ENCODE measurements at regions not wholly inside any gene's neighbourhood (a gene's known extent, or its start where the extent isn't known, plus 50 kb on each side); places are given as distances from the start of the nearest gene placed in this dataset.

DNA sequence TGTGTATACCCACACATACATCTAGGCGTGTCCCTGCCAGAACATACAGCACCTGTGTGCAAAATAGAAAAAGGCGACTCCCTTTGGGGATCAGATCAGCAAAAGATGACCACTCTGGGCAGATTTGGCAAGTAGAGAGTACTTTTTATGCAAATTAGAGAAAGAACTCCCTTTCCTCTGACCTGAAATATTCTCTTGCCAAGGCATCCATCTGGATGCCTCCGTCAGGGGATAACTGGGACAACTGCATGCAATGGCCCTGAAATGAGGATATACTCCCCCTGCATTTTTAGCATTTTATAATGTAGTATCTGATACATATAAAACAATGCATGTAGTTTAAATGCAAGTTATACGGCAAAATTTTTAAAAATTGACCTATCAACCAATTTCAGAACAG is 247.7 kb downstream of the ICOS start:
- H3K4me1 ChIP-seq, result no peaks in the 10 kb centered on the region
- no peaks in the 10 kb centered on the region for H3K27me3 ChIP-seq (ENCODE audit: low read depth)
- DNase-seq (no peak), ATAC-seq (no peak)
- H3K36me3 ChIP-seq, result no peaks in the 10 kb centered on the region
- H3K27ac ChIP-seq, result no peak overlapping the region
- no peak overlapping the region for H3K4me3 ChIP-seq
- no peaks in the 10 kb centered on the region for H3K9me3 ChIP-seq
- TF ChIP-seq, protein P1, sequence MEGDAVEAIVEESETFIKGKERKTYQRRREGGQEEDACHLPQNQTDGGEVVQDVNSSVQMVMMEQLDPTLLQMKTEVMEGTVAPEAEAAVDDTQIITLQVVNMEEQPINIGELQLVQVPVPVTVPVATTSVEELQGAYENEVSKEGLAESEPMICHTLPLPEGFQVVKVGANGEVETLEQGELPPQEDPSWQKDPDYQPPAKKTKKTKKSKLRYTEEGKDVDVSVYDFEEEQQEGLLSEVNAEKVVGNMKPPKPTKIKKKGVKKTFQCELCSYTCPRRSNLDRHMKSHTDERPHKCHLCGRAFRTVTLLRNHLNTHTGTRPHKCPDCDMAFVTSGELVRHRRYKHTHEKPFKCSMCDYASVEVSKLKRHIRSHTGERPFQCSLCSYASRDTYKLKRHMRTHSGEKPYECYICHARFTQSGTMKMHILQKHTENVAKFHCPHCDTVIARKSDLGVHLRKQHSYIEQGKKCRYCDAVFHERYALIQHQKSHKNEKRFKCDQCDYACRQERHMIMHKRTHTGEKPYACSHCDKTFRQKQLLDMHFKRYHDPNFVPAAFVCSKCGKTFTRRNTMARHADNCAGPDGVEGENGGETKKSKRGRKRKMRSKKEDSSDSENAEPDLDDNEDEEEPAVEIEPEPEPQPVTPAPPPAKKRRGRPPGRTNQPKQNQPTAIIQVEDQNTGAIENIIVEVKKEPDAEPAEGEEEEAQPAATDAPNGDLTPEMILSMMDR (IDR thresholded peaks at IDR 0.05), result no peak
- intact Hi-C loops (cut with DNase I), result no loop called here

- intact Hi-C loops (cut with DNase I), result no loop called here
- no peaks in the 10 kb centered on the region for H3K9me3 ChIP-seq
- no peaks in the 10 kb centered on the region for H3K27me3 ChIP-seq (ENCODE audit: low read depth)
- TF ChIP-seq, protein P1 (IDR thresholded peaks at IDR 0.05), result no peak
- no peak for DNase-seq
- H3K4me3 ChIP-seq, result no peak overlapping the region
- ATAC-seq, result no peak
- H3K4me1 ChIP-seq, result no peaks in the 10 kb centered on the region
- no peak overlapping the region for H3K27ac ChIP-seq
- no peaks in the 10 kb centered on the region for H3K36me3 ChIP-seq
Observed at GRCh38 chr2:204187229-204188083, 250.9 kb downstream of the ICOS start.

GRCh38 chr2:204191574-204191973 is 255.0 kb downstream of the ICOS start:
- Histone ChIP-seq H3K4me3 (no peak overlapping the region), H3K36me3 (no peaks in the 10 kb centered on the region), H3K27ac (no peak overlapping the region), H3K27me3 (ENCODE audit: low read depth) (no peaks in the 10 kb centered on the region), H3K9me3 (no peaks in the 10 kb centered on the region), H3K4me1 (no peaks in the 10 kb centered on the region)
- no peak for DNase-seq
- no peak for ATAC-seq
- TF ChIP-seq, protein P1 (IDR thresholded peaks at IDR 0.05), result no peak
- intact Hi-C loops (cut with DNase I), result no loop called here

GRCh38 chr2:204195498-204195897 is 258.9 kb downstream of the ICOS start:
- H3K4me1 ChIP-seq, result no peaks in the 10 kb centered on the region
- intact Hi-C loops (cut with DNase I), result no loop called here

GRCh38 chr2:204197336-204198005 is 260.9 kb downstream of the ICOS start:
- DNase-seq (no peak), ATAC-seq (no peak)
- H3K9me3 ChIP-seq, result no peaks in the 10 kb centered on the region
- no peaks in the 10 kb centered on the region for H3K27me3 ChIP-seq (ENCODE audit: low read depth)
- TF ChIP-seq, protein P1 (IDR thresholded peaks at IDR 0.05), result no peak
- no peaks in the 10 kb centered on the region for H3K4me1 ChIP-seq
- no peaks in the 10 kb centered on the region for H3K36me3 ChIP-seq
- no peak overlapping the region for H3K4me3 ChIP-seq
- intact Hi-C loops (cut with DNase I), result no loop called here
- no peak overlapping the region for H3K27ac ChIP-seq

More at GRCh38 chr2:204195498-204195897, 258.9 kb downstream of the ICOS start:
- H3K36me3 ChIP-seq, result no peaks in the 10 kb centered on the region
- H3K9me3 ChIP-seq, result no peaks in the 10 kb centered on the region
- no peak for ATAC-seq
- DNase-seq, result no peak
- no peaks in the 10 kb centered on the region for H3K27me3 ChIP-seq (ENCODE audit: low read depth)
- no peak overlapping the region for H3K4me3 ChIP-seq
- H3K27ac ChIP-seq, result no peak overlapping the region
- TF ChIP-seq, protein P1 (IDR thresholded peaks at IDR 0.05), result no peak
